SK-N-MC (cell line): ENCODE measurements at regions not wholly inside any gene's neighbourhood (a gene's known extent, or its start where the extent isn't known, plus 50 kb on each side); places are given as distances from the start of the nearest gene placed in this dataset.

Experiments used
- DNase-seq: peaks from one replicate; pipeline ENCODE4 v3.0.0-alpha.2; 2011; ENCODE audit warnings: low read depth, low spot score
- H3K27ac ChIP-seq: fragments of 200-600 bp; sonication (generic); 2 replicates; pipeline ENCODE4 v1.5.1; 2016; ENCODE audit warnings: mixed run types
- H3K36me3 ChIP-seq: fragments of 200-600 bp; sonication (generic); 2 replicates; pipeline ENCODE4 v1.6.1; 2017; ENCODE audit warnings: antibody characterized with exemption, low read length, mixed read lengths; ENCODE audit not compliant: insufficient read depth
- H3K4me3 ChIP-seq: fragments of 200-600 bp; sonication (generic); 2 replicates; pipeline ENCODE4 v1.5.1; 2016
- H3K9ac ChIP-seq: fragments of 200-600 bp; sonication (generic); 2 replicates; pipeline ENCODE4 v1.8.0; 2017; ENCODE audit warnings: mixed run types, mixed read lengths; ENCODE audit not compliant: insufficient read length
- H3K9me3 ChIP-seq: fragments of 200-600 bp; sonication (generic); 2 replicates; pipeline ENCODE4 v1.6.1; 2017; ENCODE audit warnings: low read depth, mild to moderate bottlenecking, antibody characterized with exemption, low read length, moderate library complexity, mixed read lengths
- EZH2 ChIP-seq: fragments of 200-600 bp; sonication (generic); IDR thresholded peaks from one replicate; pipeline ENCODE4 v1.6.1; 2017; ENCODE audit warnings: antibody characterized with exemption
- FOXP2 ChIP-seq: optimal IDR thresholded peaks from 2 replicates; pipeline ENCODE3; 2011; ENCODE audit warnings: mild to moderate bottlenecking, moderate library complexity; ENCODE audit not compliant: insufficient read depth; ENCODE audit errors: extremely low read length, control extremely low read depth
- POLR2AphosphoS5 ChIP-seq: IDR thresholded peaks from 2 replicates; pipeline ENCODE4 v1.6.1; 2012; ENCODE audit warnings: mild to moderate bottlenecking, low read depth, low read length, borderline replicate concordance

DNA sequence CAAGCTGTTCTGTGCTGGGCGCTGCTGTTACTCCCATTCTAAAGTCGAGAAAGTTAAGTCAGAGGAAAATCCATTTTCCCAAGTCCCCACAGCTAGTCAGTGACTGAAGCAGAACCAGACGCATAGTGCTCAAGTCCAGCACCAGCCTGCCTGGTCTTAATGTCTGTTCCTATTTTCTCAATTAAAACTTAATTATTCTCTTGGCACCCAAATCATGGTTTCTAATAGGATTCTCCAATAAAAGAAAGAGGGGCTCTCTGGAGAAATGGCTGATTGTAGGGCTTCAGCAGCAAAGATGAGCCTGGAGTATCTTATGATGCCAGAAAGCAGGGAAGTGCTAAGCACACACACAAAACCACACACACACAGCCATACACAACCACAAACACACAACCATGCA lies 531.0 kb upstream of the SALL3 start:
- Histone ChIP-seq H3K36me3 (no peaks in the 10 kb centered on the region), H3K4me3 (no peak overlapping the region), H3K27ac (no peak overlapping the region), H3K9me3 (no peaks in the 10 kb centered on the region), H3K9ac (no peak overlapping the region)
- no peak for DNase-seq
- TF ChIP-seq FOXP2 (no peak), POLR2AphosphoS5 (no peak), EZH2 (no peak)

DNA sequence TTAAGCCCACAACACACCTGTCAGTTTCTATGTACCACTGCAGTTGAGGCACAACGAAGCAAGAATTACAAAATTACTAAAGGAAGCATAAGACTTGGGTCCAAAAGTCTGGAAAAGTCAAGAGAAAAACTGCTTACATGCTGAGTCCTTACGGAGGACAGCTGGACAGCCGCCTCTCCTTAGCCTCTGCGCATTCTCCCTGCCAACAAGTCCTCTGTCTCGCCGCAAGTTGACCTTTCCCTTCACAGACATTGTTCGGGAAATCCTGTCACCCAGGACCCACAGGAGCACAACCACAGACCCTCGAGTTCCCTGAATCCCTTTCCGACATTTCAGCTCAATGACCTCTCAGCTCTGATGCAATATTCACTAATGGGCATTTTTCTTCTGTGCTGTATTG lies 525.4 kb upstream of the SALL3 start:
- Histone ChIP-seq H3K9ac (no peak overlapping the region), H3K36me3 (no peaks in the 10 kb centered on the region), H3K27ac (no peak overlapping the region), H3K4me3 (no peak overlapping the region), H3K9me3 (no peaks in the 10 kb centered on the region)
- no peak for TF ChIP-seq FOXP2
- no peak for TF ChIP-seq POLR2AphosphoS5
- no peak for TF ChIP-seq EZH2
- no peak for DNase-seq

DNA sequence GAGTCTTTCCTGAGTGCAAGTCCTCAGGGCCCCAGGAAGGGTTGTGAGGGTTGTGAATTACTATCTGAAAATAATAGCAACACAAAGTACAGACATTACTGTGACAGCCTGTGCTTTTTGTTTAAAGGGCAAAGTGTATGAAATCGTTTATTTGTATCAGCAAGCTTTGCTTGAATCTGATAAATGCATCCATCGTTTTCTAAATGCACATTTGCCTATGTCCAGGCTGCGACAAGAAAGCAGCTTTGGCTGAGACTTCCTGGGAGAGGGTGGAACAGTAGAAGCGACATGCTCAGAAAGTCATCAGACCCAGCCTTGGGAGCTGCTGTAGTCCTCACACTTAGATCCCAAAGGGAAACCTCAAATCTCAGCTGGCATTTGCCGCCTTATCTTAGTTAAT lies 524.2 kb upstream of the SALL3 start:
- DNase-seq: no peak
- Histone ChIP-seq H3K36me3 (no peaks in the 10 kb centered on the region), H3K27ac (no peak overlapping the region), H3K9ac (no peak overlapping the region), H3K9me3 (no peaks in the 10 kb centered on the region), H3K4me3 (no peak overlapping the region)
- TF ChIP-seq POLR2AphosphoS5 (no peak), FOXP2 (no peak), EZH2 (no peak)

DNA sequence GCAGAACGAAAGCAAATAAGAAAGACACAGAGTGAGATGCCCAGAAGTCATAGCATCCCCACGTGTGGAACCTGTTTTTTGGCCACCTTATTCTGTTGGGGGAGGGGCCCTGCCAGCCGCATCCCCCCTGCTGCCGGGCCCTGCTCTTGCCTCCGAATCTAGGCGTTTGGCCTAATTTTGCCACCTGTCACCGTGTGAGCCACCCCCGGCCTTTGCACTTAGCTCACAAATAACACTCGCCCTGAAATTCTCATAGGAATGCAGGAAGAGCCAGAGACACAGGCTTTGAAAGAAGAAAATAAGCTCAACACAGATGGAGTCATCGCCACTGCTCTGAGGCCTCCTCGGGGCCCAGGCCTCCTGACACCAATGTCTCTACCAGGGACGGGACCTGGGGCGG lies 522.6 kb upstream of the SALL3 start:
- Histone ChIP-seq H3K4me3 (no peak overlapping the region), H3K36me3 (no peaks in the 10 kb centered on the region), H3K9ac (no peak overlapping the region), H3K27ac (no peak overlapping the region), H3K9me3 (no peaks in the 10 kb centered on the region)
- DNase-seq: no peak
- TF ChIP-seq POLR2AphosphoS5: no peak
- TF ChIP-seq EZH2: no peak
- TF ChIP-seq FOXP2: no peak

DNA sequence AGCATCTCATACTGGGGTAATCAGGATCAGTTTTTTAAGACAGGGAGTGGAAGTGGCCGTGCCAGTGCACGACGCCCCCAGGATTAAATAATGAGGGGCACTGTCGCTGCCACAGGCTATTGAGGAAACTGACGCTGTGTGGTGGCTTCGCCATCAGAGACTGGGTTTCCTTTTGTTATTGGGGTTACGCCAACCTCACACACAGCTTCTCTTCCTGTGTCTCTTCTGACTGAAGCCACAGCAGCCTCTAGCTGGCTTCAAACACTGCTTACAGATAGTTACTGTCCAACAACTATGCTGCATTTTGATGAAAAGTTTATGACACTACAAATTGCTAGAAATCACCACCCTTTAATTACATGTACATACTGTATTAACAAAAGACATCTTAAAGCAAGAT lies 521.9 kb upstream of the SALL3 start:
- no peak for DNase-seq
- Histone ChIP-seq H3K36me3 (no peaks in the 10 kb centered on the region), H3K9me3 (no peaks in the 10 kb centered on the region), H3K9ac (no peak overlapping the region), H3K4me3 (no peak overlapping the region), H3K27ac (no peak overlapping the region)
- no peak for TF ChIP-seq FOXP2
- TF ChIP-seq POLR2AphosphoS5: no peak
- no peak for TF ChIP-seq EZH2

DNA sequence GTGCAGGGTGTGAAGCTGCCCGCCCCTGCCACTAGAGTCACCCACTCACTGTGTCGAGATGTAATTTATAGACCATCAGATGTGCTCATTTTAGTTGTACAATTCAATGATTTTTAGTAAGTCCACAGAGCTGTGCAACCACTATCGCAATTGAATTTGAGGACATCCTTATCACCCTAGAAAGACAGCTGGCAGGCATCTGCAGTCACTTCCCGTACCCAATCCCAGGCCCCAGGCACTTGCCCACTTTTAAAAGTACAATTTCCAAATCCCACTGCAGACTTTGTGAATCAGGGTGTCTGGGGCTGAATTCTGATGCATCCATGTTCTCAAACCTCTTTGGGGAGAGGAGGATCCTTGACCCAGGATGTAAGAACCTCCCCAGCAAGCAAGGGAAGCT lies 521.3 kb upstream of the SALL3 start:
- no peak overlapping the region for H3K4me3 ChIP-seq

DNA sequence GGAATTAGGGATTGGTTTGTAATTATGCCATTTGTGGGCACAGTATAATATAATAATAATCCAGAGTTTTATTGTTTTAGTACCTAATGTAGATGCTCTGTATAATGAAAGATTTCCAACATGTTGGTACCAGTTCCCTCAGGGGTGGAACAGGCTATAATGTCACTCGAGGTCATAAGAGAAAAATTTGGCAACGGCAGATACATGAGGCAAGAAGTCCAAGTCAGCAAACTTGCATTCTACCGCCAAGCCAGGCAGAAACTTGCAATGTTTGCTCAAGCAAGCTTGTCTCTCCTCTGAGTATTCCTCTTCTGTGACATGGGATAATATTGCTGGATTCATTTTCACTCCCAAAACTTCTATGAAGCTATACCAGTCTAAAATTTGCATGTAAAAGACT lies 520.0 kb upstream of the SALL3 start:
- Histone ChIP-seq H3K27ac (no peak overlapping the region), H3K36me3 (no peaks in the 10 kb centered on the region), H3K9ac (no peak overlapping the region), H3K9me3 (no peaks in the 10 kb centered on the region), H3K4me3 (no peak overlapping the region)
- no peak for TF ChIP-seq FOXP2
- TF ChIP-seq EZH2: no peak
- TF ChIP-seq POLR2AphosphoS5: no peak
- no peak for DNase-seq

More for the DNA sequence above, 521.3 kb upstream of the SALL3 start:
- Histone ChIP-seq H3K9ac (no peak overlapping the region), H3K9me3 (no peaks in the 10 kb centered on the region), H3K27ac (no peak overlapping the region), H3K36me3 (no peaks in the 10 kb centered on the region)
- no peak for DNase-seq
- TF ChIP-seq FOXP2 (no peak), POLR2AphosphoS5 (no peak), EZH2 (no peak)

DNA sequence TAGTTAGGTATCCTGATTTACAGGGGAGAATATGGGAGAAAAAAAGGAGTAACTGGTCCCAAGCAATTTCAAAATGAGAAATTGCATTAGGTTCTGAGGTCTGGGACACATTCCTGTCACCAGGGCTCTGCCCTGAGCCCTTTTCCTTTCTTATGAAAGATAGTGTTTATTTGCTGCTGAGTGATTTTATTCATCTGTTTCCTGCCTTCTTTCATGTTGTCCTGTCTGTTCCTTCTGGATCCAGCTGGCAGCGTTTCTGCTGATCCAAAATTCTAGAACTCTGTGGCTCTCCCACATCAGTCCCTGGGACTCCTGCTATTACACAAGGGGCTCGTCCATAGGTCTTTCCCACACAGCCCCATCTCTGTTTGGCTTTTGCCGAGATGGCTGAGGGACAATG lies 519.1 kb upstream of the SALL3 start:
- no peak overlapping the region for H3K9ac ChIP-seq
- H3K27ac ChIP-seq: no peak overlapping the region
- H3K9me3 ChIP-seq: no peaks in the 10 kb centered on the region

DNA sequence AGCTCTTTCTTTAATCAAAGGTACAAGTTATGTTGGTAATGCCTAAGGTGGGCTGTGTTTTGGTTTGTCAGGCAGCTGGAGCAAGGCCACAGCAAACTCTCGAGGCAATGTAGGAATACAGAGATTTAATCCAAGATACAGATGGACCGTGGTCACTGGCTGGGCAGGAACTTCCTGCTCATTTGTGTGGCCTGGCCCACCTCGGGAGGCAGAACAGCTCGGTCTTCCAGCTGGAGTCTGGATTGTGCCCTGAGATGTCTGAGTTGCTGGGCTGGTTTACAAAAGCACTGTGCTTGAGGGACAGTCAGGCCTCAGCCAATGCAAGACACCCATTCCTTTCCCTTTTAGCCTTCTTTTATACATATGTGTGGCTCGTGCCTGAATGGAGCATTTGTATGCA lies 506.1 kb upstream of the SALL3 start:
- H3K27ac ChIP-seq: no peak overlapping the region
- DNase-seq: no peak
- no peak overlapping the region for H3K4me3 ChIP-seq
- H3K36me3 ChIP-seq: no peaks in the 10 kb centered on the region
- no peaks in the 10 kb centered on the region for H3K9me3 ChIP-seq
- TF ChIP-seq EZH2: no peak
- TF ChIP-seq FOXP2: no peak
- TF ChIP-seq POLR2AphosphoS5: no peak
- H3K9ac ChIP-seq: no peak overlapping the region

More for the DNA sequence above, 519.1 kb upstream of the SALL3 start:
- no peak for TF ChIP-seq POLR2AphosphoS5
- TF ChIP-seq FOXP2: no peak
- TF ChIP-seq EZH2: no peak
- Histone ChIP-seq H3K36me3 (no peaks in the 10 kb centered on the region), H3K4me3 (no peak overlapping the region)
- no peak for DNase-seq

DNA sequence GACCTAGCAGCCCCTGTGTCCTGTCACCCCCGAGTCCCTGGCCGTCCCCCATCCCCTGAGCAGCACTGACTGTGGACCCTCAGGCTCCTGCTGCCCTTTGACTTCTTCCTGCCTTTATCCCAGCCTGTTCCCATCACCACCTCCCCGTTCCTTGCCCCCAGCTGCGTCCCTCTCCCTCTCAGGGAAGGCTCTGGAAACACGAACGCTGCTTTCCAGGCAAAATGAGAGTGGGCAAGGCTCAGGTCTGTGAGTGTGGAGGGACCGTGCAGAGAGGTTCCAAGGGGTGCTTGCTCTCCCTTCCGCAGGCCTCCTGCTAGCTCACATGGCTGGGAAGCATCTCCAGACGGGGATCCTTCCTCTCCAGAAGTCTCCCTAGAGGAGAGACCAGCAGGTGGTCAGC lies 501.8 kb upstream of the SALL3 start:
- Histone ChIP-seq H3K4me3 (no peak overlapping the region), H3K9ac (no peak overlapping the region), H3K36me3 (no peaks in the 10 kb centered on the region), H3K27ac (no peak overlapping the region), H3K9me3 (no peaks in the 10 kb centered on the region)
- TF ChIP-seq EZH2 (no peak), FOXP2 (no peak), POLR2AphosphoS5 (no peak)
- no peak for DNase-seq
